ENCODE measurements at regions not wholly inside any gene's neighbourhood (a gene's known extent, or its start where the extent isn't known, plus 50 kb on each side); places are given as distances from the start of the nearest gene placed in this dataset.

DNA sequence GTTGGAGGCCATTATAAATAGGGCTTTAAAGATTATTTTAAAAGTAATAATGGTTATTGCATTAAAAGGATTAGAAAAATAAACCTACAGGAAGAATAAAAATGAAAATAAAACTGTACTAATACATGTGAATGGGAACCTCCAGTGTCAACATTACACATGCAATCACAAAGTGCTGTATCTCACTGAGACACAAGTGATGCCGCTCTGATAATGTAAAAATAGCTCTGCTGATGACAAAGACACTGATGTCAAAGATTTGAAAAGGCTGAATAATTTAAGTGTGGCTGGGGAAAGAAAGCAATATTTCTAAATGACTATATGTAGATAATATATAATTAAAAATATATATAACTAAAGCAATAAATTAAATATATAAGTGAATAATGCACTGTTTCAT, 129.1 kb upstream of the RAP2B start:
- Histone ChIP-seq H3K79me2 (ENCODE audit: insufficient read depth) (no peaks in the 10 kb centered on the region), H3K4me1 (ENCODE audit: control insufficient read depth in 1 of 2, insufficient read depth in 2 of 2, low read depth in 1 of 2, low read length in 1 of 2) (0 out of 4 replicates have a peak, but pooled peaks cover 0 to 7% of the 10 kb centered on the region in 2 experiments), H3K27ac (ENCODE audit: low read depth in 2 of 2, low read length in 1 of 2) (no peak overlapping the region), H3K36me3 (replicated peaks in 1 of 2; ENCODE audit: control insufficient read depth in 1 of 2, insufficient read depth in 2 of 2, low read length in 1 of 2) (no peaks in the 10 kb centered on the region), H3K9me3 (no peaks in the 10 kb centered on the region), H3K27me3 (ENCODE audit: insufficient read depth) (no peaks in the 10 kb centered on the region), H2AFZ (ENCODE audit: low read depth) (no peak overlapping the region), H3K9ac (no peak overlapping the region), H4K20me1 (ENCODE audit: insufficient read depth) (no peaks in the 10 kb centered on the region), H3K9me2 (no peaks in the 10 kb centered on the region), H3F3A (replicated peaks; ENCODE audit: insufficient read depth) (no peaks in the 10 kb centered on the region), H3K4me2 (no peak overlapping the region), H3K4me3 (ENCODE audit: low read depth in 2 of 2, low read length in 1 of 2) (no peak overlapping the region)
- 74% methylated on average over 1 of the region's 1 CpG for WGBS (ENCODE audit: low lambda C conversion rate)
- DNase-seq: no peak
- ChIA-PET POLR2A (no interaction called here), CTCF (interaction anchor here (2.2 kb wide), 1 partner anchor 10 kb away, joined by 8 read pairs; no protein-coding TSS in a partner anchor)
- TF ChIP-seq NRF1 (IDR thresholded peaks at IDR 0.05; ENCODE audit: low read depth, low read length): no peak

DNA sequence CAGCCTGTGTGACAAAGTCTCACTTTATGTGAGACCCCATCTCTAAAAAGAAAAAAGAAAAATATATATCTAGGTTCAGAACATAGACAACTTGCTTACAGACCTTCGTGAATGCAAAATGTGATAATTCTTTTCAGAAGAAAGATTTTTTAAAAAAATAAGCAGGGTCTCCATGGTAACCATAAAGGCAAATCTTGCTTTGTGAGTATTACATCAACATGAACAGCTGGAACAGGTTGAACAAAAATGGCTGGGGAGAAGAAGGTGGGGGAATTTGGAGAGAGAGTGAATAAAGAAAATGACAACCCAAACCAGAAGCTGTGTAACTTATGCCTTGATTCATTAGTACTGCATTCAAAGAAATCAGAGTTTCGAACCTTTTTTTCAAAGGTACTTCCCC, 125.2 kb upstream of the RAP2B start:
- Histone ChIP-seq H3K36me3 (replicated peaks in 1 of 2; ENCODE audit: control insufficient read depth in 1 of 2, insufficient read depth in 2 of 2, low read length in 1 of 2) (no peaks in the 10 kb centered on the region), H3K27me3 (ENCODE audit: insufficient read depth) (no peaks in the 10 kb centered on the region), H3K9ac (no peak overlapping the region), H3K9me2 (no peaks in the 10 kb centered on the region), H3F3A (replicated peaks; ENCODE audit: insufficient read depth) (no peaks in the 10 kb centered on the region), H3K4me3 (ENCODE audit: low read depth in 2 of 2, low read length in 1 of 2) (no peak overlapping the region), H3K79me2 (ENCODE audit: insufficient read depth) (no peaks in the 10 kb centered on the region), H3K27ac (ENCODE audit: low read depth in 2 of 2, low read length in 1 of 2) (no peak overlapping the region), H3K4me1 (ENCODE audit: control insufficient read depth in 1 of 2, insufficient read depth in 2 of 2, low read depth in 1 of 2, low read length in 1 of 2) (no peaks in the 10 kb centered on the region), H3K9me3 (no peaks in the 10 kb centered on the region), H4K20me1 (ENCODE audit: insufficient read depth) (no peaks in the 10 kb centered on the region), H3K4me2 (no peak overlapping the region), H2AFZ (ENCODE audit: low read depth) (no peak overlapping the region)
- CTCF ChIA-PET: no interaction called here
- no peak for TF ChIP-seq GATA2 (CRISPR knock-in tag; IDR thresholded peaks at IDR 0.05)
- no peak for TF ChIP-seq CHD2 (IDR thresholded peaks at IDR 0.05; ENCODE audit: low read length, partially characterized antibody)
- TF ChIP-seq, protein P1, sequence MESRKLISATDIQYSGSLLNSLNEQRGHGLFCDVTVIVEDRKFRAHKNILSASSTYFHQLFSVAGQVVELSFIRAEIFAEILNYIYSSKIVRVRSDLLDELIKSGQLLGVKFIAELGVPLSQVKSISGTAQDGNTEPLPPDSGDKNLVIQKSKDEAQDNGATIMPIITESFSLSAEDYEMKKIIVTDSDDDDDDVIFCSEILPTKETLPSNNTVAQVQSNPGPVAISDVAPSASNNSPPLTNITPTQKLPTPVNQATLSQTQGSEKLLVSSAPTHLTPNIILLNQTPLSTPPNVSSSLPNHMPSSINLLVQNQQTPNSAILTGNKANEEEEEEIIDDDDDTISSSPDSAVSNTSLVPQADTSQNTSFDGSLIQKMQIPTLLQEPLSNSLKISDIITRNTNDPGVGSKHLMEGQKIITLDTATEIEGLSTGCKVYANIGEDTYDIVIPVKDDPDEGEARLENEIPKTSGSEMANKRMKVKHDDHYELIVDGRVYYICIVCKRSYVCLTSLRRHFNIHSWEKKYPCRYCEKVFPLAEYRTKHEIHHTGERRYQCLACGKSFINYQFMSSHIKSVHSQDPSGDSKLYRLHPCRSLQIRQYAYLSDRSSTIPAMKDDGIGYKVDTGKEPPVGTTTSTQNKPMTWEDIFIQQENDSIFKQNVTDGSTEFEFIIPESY (IDR thresholded peaks at IDR 0.05; ENCODE audit: borderline replicate concordance, low read depth): no peak
- no peak for TF ChIP-seq TEAD4 (IDR thresholded peaks at IDR 0.05; ENCODE audit: borderline replicate concordance, insufficient read depth)
- TF ChIP-seq RCOR1 (IDR thresholded peaks at IDR 0.05; ENCODE audit: low read length): no peak
- TF ChIP-seq, protein P2, sequence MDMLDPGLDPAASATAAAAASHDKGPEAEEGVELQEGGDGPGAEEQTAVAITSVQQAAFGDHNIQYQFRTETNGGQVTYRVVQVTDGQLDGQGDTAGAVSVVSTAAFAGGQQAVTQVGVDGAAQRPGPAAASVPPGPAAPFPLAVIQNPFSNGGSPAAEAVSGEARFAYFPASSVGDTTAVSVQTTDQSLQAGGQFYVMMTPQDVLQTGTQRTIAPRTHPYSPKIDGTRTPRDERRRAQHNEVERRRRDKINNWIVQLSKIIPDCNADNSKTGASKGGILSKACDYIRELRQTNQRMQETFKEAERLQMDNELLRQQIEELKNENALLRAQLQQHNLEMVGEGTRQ (IDR thresholded peaks at IDR 0.05; ENCODE audit: borderline replicate concordance, low read depth, low read length): no peak
- TF ChIP-seq SIN3A (IDR thresholded peaks at IDR 0.05; ENCODE audit: borderline replicate concordance, low read depth, low read length): no peak
- TF ChIP-seq, protein P3, sequence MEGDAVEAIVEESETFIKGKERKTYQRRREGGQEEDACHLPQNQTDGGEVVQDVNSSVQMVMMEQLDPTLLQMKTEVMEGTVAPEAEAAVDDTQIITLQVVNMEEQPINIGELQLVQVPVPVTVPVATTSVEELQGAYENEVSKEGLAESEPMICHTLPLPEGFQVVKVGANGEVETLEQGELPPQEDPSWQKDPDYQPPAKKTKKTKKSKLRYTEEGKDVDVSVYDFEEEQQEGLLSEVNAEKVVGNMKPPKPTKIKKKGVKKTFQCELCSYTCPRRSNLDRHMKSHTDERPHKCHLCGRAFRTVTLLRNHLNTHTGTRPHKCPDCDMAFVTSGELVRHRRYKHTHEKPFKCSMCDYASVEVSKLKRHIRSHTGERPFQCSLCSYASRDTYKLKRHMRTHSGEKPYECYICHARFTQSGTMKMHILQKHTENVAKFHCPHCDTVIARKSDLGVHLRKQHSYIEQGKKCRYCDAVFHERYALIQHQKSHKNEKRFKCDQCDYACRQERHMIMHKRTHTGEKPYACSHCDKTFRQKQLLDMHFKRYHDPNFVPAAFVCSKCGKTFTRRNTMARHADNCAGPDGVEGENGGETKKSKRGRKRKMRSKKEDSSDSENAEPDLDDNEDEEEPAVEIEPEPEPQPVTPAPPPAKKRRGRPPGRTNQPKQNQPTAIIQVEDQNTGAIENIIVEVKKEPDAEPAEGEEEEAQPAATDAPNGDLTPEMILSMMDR (IDR thresholded peaks at IDR 0.05): no peak
- TF ChIP-seq TCF12 (IDR thresholded peaks at IDR 0.05): no peak
- TF ChIP-seq, protein P4, sequence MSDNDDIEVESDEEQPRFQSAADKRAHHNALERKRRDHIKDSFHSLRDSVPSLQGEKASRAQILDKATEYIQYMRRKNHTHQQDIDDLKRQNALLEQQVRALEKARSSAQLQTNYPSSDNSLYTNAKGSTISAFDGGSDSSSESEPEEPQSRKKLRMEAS (IDR thresholded peaks at IDR 0.05; ENCODE audit: low read depth): no peak
- no peak for TF ChIP-seq FOXM1 (IDR thresholded peaks at IDR 0.05; ENCODE audit: low read depth)
- TF ChIP-seq, protein P5, sequence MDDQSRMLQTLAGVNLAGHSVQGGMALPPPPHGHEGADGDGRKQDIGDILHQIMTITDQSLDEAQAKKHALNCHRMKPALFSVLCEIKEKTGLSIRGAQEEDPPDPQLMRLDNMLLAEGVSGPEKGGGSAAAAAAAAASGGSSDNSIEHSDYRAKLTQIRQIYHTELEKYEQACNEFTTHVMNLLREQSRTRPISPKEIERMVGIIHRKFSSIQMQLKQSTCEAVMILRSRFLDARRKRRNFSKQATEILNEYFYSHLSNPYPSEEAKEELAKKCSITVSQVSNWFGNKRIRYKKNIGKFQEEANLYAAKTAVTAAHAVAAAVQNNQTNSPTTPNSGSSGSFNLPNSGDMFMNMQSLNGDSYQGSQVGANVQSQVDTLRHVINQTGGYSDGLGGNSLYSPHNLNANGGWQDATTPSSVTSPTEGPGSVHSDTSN (IDR thresholded peaks at IDR 0.05): no peak
- no peak for TF ChIP-seq GABPA (IDR thresholded peaks at IDR 0.05; ENCODE audit: low read depth)
- TF ChIP-seq, protein P6, sequence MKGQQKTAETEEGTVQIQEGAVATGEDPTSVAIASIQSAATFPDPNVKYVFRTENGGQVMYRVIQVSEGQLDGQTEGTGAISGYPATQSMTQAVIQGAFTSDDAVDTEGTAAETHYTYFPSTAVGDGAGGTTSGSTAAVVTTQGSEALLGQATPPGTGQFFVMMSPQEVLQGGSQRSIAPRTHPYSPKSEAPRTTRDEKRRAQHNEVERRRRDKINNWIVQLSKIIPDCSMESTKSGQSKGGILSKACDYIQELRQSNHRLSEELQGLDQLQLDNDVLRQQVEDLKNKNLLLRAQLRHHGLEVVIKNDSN (IDR thresholded peaks at IDR 0.05; ENCODE audit: borderline replicate concordance, low read depth): no peak
- TF ChIP-seq FOXJ3 (CRISPR knock-in tag; IDR thresholded peaks at IDR 0.05): no peak
- TF ChIP-seq YY1 (IDR thresholded peaks at IDR 0.05; ENCODE audit: low read depth): no peak
- TF ChIP-seq NRF1 (IDR thresholded peaks at IDR 0.05; ENCODE audit: low read depth, low read length): no peak
- no peak for TF ChIP-seq ELF1 (IDR thresholded peaks at IDR 0.05)
- TF ChIP-seq EP300 (IDR thresholded peaks at IDR 0.05; ENCODE audit: borderline replicate concordance in 1 of 2, low read depth in 1 of 2, low read length in 1 of 2): no peak
- TF ChIP-seq RXRA (IDR thresholded peaks at IDR 0.05; ENCODE audit: borderline replicate concordance, low read depth): no peak
- 81% methylated on average over 2 of the region's 2 CpGs for WGBS (ENCODE audit: low lambda C conversion rate)
- POLR2A ChIA-PET: no interaction called here
- no peak for DNase-seq

All from SK-N-SH (cell line).